Activated CD8-positive, alpha-beta memory T cell treated with anti-CD3 and anti-CD28 coated beads, Interleukin-2, amount 50 U/mL, for 1 hour (primary cell): ENCODE measurements at regions not wholly inside any gene's neighbourhood (a gene's known extent, or its start where the extent isn't known, plus 50 kb on each side); places are given as distances from the start of the nearest gene placed in this dataset.
"Not testable (repeated sequence)": the region's sequence is repeated elsewhere in the genome, so short reads cannot be mapped to it uniquely, and the experiment has no call there.

Experiments used
- DNase-seq: peaks from one replicate; pipeline ENCODE4 v3.0.0-alpha.2; 2020; ENCODE audit errors: extremely low read depth

DNA sequence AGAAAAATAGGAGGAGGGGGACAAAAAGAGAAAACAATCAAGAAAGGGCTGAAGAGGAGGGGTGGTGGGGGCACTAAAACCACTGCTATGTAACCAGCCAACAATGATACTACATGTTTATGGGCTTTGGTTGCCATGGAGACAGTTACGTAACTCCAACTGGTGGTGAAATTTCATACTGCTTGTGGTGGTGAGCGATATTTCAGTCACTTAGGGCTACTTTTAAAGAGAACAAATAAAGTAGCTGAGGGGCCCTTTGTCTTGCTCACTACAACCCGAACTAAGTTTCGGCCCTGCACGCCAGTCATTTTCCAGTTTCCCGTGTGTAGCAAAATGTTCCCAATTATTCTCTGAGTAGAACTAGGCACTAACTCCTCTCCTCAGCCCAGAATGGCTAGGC lies 275.2 kb upstream of the EDA2R start:
- no peak for DNase-seq

DNA sequence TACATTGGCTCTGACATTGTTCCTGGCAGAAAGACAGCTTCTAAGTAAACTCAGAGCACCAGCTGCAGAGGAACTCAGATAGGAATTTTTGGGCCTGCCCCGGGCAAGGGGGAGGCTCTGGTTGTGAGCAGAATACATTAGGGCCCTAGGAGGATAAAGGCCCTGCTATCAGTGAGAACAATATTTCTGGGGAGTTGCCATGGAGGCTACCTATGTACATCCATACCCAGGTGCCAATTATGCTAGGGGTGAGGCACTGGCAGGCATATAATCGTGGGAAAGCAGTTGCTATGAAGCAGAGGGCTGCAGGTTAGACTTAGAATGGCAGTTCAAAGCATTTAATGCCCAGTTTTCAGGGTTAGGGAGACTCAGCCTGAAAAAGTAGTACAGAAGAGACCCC lies 273.5 kb upstream of the EDA2R start:
- DNase-seq: no peak

DNA sequence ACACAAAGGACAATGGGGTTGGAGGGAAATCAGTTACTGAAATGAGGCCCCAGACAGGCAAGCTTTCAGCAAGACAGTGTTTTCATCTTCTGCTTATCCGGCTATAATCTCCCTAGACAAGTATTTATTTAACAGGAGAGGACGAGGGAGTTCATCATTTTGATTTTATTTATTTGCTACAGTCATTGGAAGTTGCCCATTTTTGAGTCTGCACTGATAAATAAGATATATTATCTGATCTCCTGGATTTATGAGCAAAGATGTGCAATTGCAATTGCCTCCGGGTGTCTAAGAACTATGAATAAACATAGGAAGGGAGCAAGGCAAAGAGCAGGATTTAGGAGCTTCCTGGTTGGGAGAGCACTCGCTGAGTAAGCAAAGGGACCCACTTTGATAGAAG lies 263.2 kb upstream of the EDA2R start:
- DNase-seq: no peak

DNA sequence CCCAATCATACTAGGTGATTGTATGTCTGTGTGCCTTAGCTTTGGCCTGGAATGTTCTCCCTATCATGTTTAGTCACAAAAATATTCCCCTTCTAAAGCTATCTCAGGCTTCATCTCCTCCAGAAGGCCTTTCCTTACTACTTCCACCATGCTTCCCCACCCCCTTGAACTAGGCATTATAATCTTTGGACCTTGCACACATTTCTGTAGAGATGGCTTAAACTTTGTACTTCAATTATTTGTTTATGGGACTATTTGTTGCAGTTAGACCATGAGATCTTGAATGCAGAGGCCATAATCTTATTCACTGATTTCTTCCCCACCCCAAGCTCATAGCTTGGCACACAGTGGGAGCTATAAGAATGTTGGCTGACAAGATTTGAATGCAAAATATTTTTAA lies 262.0 kb upstream of the EDA2R start:
- DNase-seq: no peak

DNA sequence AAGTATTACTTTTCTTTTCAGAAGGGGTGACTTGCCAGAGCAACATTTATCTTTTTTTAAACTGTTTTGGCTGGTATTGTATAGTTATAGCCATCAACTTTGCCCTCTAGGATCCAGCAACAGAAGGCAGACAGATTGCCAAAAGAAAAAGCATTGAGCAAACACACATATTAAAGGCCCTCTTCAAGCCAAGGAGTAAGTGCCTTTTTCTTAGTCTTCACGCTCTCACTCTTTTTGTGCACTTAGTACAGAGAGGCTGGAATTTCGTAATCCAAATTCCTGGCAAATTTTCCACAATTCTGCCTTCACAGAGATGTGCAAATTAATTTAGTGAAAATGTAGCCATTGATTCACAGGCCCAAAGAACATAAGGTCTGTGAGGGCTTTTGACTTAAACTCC lies 253.1 kb upstream of the EDA2R start:
- no peak for DNase-seq

DNA sequence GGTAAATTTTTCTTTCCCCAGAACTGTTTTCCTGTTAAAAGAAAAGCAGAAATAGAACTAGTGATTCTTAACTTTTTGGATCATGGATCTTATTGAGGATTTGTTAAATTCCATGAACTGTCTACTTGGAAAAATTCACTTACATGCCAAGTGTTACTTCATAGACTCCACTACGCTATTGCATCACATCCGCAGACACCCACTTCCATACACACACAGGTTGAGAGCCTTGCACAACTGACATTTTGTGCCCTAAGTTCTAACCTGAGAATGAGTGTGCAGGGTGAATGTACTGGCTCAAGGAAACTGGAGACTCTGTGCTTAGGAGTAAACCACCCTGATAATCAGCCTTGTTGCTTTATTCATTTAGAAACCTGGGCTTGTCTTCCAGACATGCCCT lies 250.5 kb upstream of the EDA2R start:
- DNase-seq: no peak

DNA sequence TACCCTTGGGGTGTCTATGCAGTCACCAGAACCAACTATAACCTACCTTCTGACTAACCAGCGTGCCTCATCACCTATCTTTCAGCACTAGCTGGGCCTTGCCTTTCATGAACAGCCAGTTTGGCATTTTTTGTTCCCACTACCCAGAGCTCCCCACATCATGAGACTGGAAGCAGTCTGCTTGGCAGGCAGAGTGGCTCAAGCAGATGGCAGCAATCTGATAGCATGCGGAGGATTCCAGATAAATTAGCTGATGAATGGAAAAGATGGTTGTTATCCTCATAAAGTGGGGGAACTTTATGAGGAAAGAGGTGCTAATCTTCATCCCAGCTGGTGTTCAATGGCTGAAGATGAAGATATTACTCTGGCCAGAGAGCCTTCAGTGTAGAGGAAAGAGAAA lies 243.2 kb upstream of the EDA2R start:
- no peak for DNase-seq

DNA sequence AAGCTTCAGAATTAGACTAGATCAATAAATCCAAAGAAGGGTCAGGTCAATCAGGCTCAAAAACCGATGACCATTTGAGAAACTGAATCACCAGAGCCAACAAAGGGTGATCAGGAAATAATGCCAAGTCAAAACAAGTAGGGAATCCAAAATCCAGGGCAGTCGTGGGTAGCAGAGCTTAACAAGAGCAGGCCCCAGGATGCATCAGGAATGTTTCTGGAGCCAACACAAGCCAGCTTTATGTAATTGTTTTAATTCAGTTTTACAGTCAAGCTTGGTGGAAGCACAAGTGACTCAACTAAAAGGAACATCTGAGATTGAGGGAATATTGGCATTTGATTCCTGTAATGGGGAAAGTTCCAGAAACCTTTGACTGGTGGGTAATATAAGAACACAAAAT lies 237.9 kb upstream of the EDA2R start:
- DNase-seq: no peak

DNA sequence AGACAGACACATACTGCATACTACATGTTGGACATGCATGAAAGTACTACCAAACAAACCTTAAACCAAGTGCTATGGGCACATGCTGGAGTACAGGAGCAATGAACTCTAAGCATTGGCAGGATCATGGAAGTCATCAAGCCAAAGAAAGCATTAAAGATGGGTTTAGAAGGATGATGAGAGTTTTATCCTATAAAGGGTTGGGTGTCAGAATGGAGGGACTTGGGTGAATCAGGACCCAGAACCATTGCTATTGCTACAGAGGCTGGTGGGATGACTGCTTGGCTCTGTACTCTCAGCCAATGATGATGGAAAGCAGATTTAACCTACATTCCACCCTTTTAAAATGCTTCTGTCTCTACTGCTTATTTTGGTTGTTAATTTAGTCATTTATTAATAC lies 233.9 kb upstream of the EDA2R start:
- no peak for DNase-seq

DNA sequence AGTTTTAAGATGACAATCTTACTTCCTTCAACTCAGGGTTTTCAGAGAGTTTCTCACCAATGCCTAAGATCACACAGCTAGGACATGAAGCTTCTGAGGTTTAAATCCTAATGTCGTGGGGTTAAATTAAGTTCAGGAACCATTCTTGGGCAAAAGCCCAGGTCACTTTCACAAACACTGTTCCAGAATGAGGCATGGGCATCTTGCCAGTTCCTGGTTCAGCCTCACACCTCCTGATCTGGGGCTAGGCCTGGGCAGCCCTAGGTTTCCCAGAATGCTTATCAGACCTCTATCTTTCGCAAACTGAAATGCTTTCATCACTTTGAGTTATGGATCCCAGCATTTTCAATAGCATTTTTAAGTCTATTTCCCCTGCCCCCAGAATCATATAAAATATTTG lies 224.8 kb upstream of the EDA2R start:
- DNase-seq: no peak

DNA sequence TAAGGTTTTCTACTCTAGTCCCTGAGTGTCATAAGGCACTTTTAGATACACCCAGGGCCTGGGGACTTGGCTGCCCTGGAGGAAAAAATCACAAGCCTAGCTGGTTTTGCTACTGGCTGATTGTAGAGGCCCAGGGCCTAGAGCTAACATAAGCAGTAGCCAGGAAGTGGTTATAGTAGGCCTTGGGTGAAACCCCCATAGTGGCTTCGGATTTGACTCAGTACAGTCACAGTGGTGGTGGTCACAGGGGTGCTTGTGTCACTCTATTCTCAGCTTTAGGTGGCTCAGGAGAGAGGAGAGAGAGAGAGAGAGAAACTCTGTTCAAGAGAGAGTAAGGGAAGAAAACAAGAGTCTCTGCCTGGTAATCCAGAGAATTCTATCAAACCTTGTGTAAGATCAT lies 194.5 kb upstream of the EDA2R start:
- no peak for DNase-seq

DNA sequence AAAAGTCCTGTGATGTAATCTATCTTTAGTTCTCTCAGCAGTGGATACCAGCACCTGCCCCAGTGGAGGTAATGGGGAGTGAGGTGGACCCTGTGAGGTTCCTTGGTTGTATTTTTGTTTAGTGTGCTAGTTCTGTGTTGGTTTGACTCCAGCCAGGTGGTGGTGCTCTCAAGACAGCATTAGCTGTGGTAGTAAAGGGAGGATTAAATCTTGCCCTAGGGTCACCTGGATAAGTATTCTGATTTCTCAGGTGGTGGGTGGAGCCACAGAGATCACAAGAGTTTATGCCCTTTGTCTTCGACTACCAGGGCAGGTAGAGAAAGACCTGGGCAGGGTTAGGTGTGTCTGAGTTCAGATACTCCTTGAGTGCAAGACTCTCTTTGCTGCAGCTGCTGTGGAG lies 176.3 kb upstream of the EDA2R start:
- no peak for DNase-seq

DNA sequence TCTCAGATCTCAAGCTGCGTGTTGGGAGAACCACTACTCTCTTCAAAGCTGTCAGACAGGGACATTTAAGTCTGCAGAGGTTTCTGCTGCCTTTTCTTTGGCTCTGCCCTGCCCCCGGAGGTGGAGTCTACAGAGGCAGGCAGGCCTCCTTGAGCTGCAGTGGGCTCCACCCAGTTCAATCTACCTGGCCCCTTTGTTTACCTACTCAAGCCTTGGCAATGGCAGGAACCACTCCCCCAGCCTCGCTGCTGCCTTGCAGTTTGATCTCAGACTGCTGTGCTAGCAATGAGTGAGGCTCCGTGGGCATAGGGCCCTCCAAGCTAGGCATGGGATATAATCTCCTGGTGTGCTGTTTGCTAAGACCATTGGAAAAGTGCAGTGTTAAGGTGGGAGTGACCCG lies 155.6 kb upstream of the EDA2R start:
- not testable (repeated sequence) for DNase-seq

DNA sequence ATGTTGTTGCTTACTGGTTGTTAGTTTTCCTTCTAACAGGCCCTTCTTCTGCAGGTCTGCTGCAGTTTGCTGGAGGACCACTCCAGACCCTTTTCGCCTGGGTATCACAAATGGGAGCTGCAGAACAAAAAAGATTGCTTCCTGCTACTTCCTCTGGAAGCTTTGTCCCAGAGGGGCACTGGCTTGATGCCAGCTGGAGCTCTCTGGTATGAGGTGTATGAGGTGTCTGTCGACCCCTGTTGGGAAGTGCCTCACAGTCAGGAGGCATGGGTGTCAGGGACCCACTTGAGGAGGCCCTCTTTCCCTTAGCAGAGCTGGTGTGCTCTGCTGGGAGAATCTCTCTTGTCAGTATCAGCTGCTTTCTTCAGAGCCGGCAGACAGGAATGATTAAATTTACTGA lies 127.4 kb upstream of the EDA2R start:
- no peak for DNase-seq

DNA sequence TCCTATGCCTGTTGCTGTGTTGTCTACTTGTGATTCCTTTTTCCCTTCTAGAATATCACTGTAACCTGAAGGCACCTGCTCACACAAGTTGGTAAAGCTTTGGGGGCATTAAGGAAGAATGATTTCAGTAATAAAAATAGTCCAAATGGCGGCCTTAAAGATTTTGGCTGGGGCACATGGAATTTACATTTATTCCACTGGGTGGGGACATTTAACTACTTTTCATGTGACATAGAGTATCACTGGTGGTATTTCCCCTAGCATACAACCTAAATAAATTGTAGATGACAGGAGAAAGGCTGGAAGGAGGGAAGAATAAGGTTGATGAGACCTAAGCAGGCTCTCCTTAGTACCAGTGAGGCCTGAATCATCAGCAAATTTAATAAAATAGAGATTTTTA lies 121.8 kb upstream of the EDA2R start:
- no peak for DNase-seq

DNA sequence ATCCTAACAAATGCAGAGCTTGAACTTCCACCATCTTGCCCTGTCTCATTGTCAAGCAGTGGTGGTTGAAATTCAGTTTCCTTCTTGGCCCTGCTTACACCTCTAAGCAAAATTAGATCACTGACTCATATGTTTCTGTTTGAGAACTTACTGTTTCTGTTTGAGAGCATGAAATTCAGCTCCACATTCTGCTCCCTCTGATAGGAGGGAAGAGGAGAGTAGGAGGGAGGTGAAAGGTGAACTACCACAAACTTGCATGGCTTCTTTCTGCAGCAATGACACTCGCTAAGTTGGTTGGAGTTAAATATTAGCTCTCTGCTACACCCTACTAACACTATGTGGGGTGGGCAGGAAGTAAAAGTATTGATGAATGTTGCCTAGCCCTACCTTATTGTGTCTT lies 117.8 kb upstream of the EDA2R start:
- no peak for DNase-seq

DNA sequence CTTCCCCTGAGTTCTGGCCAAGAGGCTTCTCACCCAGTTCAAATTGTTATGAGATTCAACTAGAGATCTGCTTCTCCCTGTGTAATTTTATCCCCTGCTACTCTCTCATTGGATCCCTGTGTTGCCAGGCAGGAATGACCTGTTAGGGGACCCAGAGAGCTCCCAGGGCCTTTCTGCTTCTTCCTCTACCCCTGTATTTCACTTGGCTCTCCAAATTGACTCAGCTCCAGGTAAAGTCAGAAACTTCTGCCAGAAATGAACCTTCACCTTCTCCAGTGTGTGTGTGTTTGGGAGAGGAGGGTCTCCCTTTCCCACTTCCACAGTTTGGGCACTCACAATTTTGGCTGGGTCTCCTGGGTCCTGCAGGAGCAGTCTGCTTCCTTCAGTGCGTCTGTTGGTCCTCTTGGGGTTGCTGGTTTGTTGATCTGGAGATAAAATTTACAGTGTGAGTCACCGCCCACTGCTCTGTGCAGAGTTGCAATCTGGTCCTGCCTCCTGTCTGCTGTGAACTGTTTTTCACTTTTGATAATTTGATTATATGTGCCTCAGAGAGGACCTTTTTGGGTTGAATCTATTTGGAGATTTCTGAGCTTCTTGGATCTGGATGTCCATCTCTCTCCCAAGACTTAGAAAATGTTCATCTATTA lies 112.4 kb upstream of the EDA2R start:
- no peak for DNase-seq

DNA sequence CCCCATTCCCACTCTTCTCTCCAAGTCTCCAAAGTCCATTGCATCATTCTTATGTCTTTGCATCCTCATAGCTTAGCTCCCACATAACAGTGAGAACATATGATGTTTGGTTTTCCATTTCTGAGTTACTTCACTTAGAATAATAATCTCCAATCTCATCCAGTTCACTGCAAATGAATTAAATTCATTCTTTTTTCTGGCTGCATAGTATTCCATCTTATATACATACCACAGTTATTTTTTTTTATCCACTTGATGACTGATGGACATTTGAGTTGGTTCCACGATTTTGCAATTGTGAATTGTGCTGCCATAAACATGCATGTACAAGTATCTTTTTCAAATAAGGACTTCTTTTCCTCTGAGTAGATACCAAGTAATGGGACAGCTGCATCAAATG lies 105.6 kb upstream of the EDA2R start:
- DNase-seq: not testable (repeated sequence)

DNA sequence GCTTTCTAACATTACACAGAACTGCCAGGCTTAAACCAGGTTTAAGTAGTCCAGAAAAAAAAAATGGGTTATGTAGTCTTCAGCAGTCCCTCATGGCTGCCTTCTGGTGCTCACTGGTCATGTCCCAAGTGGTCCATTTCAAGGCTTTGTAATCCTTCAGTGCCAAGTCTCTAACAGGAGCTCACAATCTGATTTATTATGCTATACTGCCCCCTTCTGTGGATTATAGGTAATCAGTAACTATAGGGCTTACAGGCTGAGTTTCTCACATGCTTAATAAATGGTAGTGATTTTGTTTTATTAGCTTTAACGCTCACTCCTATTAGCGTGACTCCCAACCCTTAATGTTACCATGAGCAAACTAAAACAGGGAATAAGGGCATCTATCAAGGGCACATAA lies 92.5 kb upstream of the EDA2R start:
- DNase-seq: no peak

DNA sequence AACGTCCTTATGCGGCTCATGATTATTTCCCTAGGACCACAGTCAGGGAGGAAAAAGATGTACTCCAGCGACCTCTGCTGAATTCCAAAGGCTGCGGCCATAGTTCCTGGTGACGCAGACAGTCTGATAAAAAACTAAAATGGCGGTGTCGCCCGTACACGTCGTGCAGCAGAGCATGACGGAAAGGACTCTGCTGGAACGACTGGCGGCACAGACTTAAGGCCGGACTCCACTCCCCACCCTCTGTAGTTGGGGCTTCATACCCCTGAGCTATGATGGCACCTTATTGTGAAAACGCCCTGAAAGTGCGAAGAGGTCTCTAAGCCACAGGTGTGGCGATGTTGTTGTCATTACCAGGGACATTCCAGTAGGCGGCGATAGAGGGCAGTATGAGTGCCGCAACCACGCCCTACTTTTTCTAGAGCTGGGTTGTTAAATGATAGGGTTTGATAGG lies 90.0 kb upstream of the EDA2R start:
- DNase-seq: peak; percentile 7

DNA sequence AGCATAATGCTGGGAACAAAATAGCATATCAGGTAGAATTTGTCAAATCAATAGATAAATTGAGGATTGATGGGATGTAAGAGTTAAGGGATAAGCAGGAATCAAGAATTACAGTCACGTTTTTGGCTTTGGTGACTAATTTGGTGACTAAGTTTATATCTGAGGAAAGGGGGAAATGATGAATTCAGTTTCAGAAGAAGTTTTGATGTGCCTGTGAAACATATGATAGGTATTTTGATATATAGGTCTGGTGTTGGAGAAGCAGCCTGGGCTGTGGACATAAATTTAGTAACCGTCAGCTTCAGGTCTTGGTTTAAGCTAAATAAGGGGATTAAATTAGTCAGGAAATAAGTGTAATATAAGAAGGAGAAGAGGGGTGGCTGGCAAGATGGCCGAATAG lies 79.0 kb upstream of the EDA2R start:
- DNase-seq: no peak

DNA sequence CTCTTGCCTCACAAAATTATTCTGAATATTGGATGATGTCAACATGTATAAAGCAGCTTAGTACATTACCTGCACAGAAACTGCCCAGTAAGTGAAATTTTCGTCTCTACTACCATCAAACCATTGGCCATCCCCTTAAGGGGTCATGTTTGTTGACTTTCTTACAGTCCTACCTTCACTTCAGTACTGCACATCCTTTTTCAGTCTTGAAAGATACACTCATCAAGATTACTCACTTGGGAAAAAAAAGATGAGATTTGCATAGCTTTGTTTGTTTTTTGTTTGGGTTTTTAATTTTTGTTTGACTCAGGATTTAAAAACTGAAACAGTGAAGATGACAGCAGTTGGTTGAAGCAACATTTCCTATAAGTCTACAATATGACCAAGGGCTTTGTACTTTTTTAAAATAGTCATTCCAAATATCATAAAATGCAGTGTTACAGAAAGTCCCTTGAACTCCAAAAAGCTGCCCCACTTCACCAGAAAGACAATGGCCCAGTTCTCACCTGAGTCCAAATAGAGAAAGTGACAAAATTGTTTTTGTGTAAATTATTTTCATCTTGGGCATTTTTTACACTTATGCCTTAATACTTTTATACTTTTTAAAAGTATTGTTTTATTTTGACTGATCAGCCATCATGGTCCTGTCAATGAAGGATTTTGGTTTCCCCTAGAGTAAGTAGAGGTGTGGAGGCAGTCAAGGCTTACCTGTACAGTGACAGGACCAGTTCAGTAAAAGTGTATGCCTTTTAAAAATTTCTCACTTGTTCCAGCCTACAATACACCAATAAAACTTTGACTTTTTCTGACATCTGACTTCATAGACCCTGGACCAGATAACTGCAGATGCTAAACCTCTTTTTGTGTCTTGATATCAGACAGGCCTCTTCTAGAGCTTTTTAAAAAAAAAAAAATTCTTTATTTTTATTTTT lies 59.7 kb upstream of the EDA2R start:
- no peak for DNase-seq

DNA sequence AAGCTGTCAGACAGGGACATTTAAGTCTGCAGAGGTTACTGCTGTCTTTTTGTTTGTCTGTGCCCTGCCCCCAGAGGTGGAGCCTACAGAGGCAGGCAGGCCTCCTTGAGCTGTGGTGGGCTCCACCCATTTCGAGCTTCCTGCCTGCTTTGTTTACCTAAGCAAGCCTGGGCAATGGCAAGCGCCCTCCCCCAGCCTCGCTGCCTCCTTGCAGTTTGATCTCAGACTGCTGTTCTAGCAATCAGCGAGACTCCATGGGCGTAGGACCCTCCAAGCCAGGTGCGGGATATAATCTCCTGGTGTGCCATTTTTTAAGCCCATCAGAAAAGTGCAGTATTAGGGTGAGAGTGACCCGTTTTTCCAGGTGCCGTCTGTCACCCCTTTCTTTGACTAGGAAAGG lies 53.6 kb upstream of the EDA2R start:
- DNase-seq: not testable (repeated sequence)
